ENCODE measurements at regions not wholly inside any gene's neighbourhood (a gene's known extent, or its start where the extent isn't known, plus 50 kb on each side); places are given as distances from the start of the nearest gene placed in this dataset.

- H3K27me3 Mint-ChIP-seq (ENCODE audit: low read depth), result no peaks in the 10 kb centered on the region
- H3K27ac Mint-ChIP-seq, result no peak overlapping the region
- H3K4me1 Mint-ChIP-seq, result no peaks in the 10 kb centered on the region
- no peaks in the 10 kb centered on the region for H3K9me3 Mint-ChIP-seq
- no peaks in the 10 kb centered on the region for H3K36me3 Mint-ChIP-seq (ENCODE audit: low read depth)
- TF ChIP-seq, protein P1, sequence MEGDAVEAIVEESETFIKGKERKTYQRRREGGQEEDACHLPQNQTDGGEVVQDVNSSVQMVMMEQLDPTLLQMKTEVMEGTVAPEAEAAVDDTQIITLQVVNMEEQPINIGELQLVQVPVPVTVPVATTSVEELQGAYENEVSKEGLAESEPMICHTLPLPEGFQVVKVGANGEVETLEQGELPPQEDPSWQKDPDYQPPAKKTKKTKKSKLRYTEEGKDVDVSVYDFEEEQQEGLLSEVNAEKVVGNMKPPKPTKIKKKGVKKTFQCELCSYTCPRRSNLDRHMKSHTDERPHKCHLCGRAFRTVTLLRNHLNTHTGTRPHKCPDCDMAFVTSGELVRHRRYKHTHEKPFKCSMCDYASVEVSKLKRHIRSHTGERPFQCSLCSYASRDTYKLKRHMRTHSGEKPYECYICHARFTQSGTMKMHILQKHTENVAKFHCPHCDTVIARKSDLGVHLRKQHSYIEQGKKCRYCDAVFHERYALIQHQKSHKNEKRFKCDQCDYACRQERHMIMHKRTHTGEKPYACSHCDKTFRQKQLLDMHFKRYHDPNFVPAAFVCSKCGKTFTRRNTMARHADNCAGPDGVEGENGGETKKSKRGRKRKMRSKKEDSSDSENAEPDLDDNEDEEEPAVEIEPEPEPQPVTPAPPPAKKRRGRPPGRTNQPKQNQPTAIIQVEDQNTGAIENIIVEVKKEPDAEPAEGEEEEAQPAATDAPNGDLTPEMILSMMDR (IDR thresholded peaks at IDR 0.05; ENCODE audit: unreplicated experiment in 3 of 3), result no peak
- H3K4me3 Mint-ChIP-seq, result no peak overlapping the region
Measured at GRCh38 chr12:62128175-62128975, 131.8 kb upstream of the USP15 start.

DNA sequence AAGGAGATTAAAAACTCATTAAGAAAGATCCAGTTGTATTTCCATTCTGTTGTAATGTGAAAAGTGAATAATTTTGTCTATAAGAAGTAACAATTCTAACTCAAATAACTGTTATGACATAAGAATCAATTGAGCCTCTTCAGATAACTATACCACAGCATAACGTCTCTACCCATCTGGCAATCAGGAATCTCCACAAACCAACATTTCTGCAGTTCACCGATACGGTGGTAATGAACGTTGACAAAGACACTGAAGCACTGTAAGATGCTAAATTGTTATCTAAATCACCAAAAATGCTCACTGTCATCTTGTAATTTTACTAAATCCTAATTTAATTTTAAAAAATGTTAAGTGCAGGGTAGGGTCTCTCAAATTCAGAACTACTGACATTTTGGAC, 130.9 kb upstream of the USP15 start:
- Mint-ChIP-seq H3K4me3 (no peak overlapping the region), H3K36me3 (ENCODE audit: low read depth) (no peaks in the 10 kb centered on the region)
- TF ChIP-seq, protein P1 (IDR thresholded peaks at IDR 0.05; ENCODE audit: unreplicated experiment in 3 of 3), result no peak

DNA sequence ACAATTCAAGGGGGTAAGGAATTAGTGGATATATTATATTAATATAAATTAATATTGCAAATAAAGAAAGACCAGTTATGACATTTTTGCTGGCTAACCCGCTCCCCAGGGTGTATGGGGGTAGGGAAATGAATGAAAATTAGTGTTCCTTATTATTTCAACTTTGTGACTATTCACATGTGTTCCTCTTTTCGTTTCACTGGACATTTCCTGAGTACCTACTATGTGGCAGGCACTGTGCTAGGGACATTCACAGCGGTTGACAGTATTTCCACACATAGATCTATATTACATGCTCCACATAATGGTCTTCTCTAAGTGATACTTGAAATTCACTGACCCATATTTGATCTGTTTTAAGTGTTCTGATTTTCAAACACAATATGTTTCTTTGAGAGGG, 129.8 kb upstream of the USP15 start:
- Mint-ChIP-seq H3K27ac (no peak overlapping the region), H3K4me1 (no peaks in the 10 kb centered on the region), H3K4me3 (no peak overlapping the region), H3K9me3 (no peaks in the 10 kb centered on the region), H3K36me3 (ENCODE audit: low read depth) (no peaks in the 10 kb centered on the region), H3K27me3 (ENCODE audit: low read depth) (no peaks in the 10 kb centered on the region)
- TF ChIP-seq, protein P1 (IDR thresholded peaks at IDR 0.05; ENCODE audit: unreplicated experiment in 3 of 3), result no peak

More for the DNA sequence above, 130.9 kb upstream of the USP15 start:
- H3K27me3 Mint-ChIP-seq (ENCODE audit: low read depth), result no peaks in the 10 kb centered on the region
- H3K27ac Mint-ChIP-seq, result no peak overlapping the region
- no peaks in the 10 kb centered on the region for H3K9me3 Mint-ChIP-seq
- H3K4me1 Mint-ChIP-seq, result no peaks in the 10 kb centered on the region

DNA sequence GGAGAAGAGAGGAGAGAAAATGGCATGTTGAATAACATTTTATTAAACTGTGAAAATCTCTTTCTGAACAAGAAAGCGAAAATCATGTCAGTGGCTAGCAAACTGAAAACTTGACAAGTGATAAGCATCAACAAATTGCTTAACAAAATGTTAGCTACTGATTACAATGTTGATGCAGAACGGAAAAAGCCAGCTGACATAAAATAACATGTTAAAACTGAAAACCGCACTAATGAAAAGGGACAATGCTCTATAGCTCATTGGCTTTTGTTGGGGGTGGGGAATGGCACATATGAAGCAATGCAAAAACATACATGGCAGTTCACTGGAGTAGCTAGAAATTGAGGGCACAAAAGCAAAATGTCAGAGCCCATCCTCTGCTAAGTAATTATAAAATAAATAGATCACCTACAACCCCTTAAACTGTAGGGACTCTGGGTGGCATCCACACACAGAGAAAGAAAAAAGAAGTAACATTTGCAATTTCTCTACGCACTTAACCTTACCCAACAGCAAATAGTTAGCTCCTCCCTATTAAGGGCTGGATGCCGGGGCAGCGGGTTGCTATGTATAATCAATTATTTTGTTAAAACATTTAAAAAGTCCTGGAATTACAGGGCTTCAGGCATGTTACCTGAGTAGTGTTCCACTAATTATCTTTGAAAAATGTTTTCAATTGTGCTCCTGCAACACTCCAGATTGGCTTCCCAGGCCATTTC, 129.2 kb upstream of the USP15 start:
- Mint-ChIP-seq H3K36me3 (ENCODE audit: low read depth) (no peaks in the 10 kb centered on the region), H3K9me3 (no peaks in the 10 kb centered on the region), H3K4me1 (no peaks in the 10 kb centered on the region), H3K4me3 (no peak overlapping the region), H3K27me3 (ENCODE audit: low read depth) (no peaks in the 10 kb centered on the region), H3K27ac (no peak overlapping the region)
- TF ChIP-seq, protein P1 (IDR thresholded peaks at IDR 0.05; ENCODE audit: unreplicated experiment in 3 of 3), result no peak

- Mint-ChIP-seq H3K27me3 (ENCODE audit: low read depth) (peaks cover 3% of the 10 kb centered on the region), H3K9me3 (no peaks in the 10 kb centered on the region), H3K4me1 (no peaks in the 10 kb centered on the region), H3K4me3 (no peak overlapping the region), H3K27ac (no peak overlapping the region), H3K36me3 (ENCODE audit: low read depth) (no peaks in the 10 kb centered on the region)
- TF ChIP-seq, protein P1 (IDR thresholded peaks at IDR 0.05; ENCODE audit: unreplicated experiment in 3 of 3), result no peak
Measured at GRCh38 chr12:62133440-62133839, 126.8 kb upstream of the USP15 start.

All from nephron (organoid).